ENCODE measurements at regions not wholly inside any gene's neighbourhood (a gene's known extent, or its start where the extent isn't known, plus 50 kb on each side); places are given as distances from the start of the nearest gene placed in this dataset.

GRCh38 chr4:10278071-10278470, 161.5 kb upstream of the WDR1 start:
- no peak overlapping the region for H3K27ac Mint-ChIP-seq
- no peak overlapping the region for H2AFZ ChIP-seq
- no peaks in the 10 kb centered on the region for H3K27me3 ChIP-seq (ENCODE audit: insufficient read depth)
- no peaks in the 10 kb centered on the region for H3K4me1 ChIP-seq (ENCODE audit: insufficient read depth)
- H3K9me3 Mint-ChIP-seq, result no peaks in the 10 kb centered on the region
- H3F3A ChIP-seq (replicated peaks; ENCODE audit: low read depth), result no peaks in the 10 kb centered on the region
- H3K4me2 ChIP-seq, result no peak overlapping the region
- H3K36me3 Mint-ChIP-seq (ENCODE audit: low read depth), result no peaks in the 10 kb centered on the region
- H3K27me3 Mint-ChIP-seq (ENCODE audit: insufficient read depth, low read depth, poor library complexity), result no peaks in the 10 kb centered on the region
- no peak overlapping the region for H3K4me3 ChIP-seq
- H4K20me1 ChIP-seq (replicated peaks; ENCODE audit: insufficient read depth), result no peaks in the 10 kb centered on the region
- DNase-seq (ENCODE audit: low spot score) (no peak), ATAC-seq (no peak)
- H3K27ac ChIP-seq (ENCODE audit: low read depth), result no peak overlapping the region
- H3K9me2 ChIP-seq (ENCODE audit: insufficient read depth), result peaks cover 15% of the 10 kb centered on the region
- H3K4me3 Mint-ChIP-seq, result no peak overlapping the region
- TF ChIP-seq ZNF331 (CRISPR knock-in tag; IDR thresholded peaks at IDR 0.05; ENCODE audit: low read depth) (no peak), POLR2AphosphoS5 (IDR thresholded peaks at IDR 0.05; ENCODE audit: low read depth) (no peak), ZNF462 (CRISPR knock-in tag; IDR thresholded peaks at IDR 0.05) (no peak), CREB1 (CRISPR knock-in tag; IDR thresholded peaks at IDR 0.05; ENCODE audit: low read depth) (no peak), CTCF (conservative IDR thresholded peaks at IDR 0.05; ENCODE audit: low read depth in 2 of 2) (no peak), STAT1 (IDR thresholded peaks at IDR 0.05; ENCODE audit: unreplicated experiment) (no peak)
- no peaks in the 10 kb centered on the region for H3K79me2 ChIP-seq (replicated peaks; ENCODE audit: insufficient read depth)
- no peaks in the 10 kb centered on the region for H3K36me3 ChIP-seq (ENCODE audit: insufficient read depth)
- H3K4me1 Mint-ChIP-seq, result 0 out of 3 replicates have a peak, but pooled peaks cover 2% of the 10 kb centered on the region

All from GM23338 (cell line).